Right atrium auricular region (tissue), 2 donors: ENCODE measurements at regions not wholly inside any gene's neighbourhood (a gene's known extent, or its start where the extent isn't known, plus 50 kb on each side); places are given as distances from the start of the nearest gene placed in this dataset.

Experiments
- DNase-seq: peaks from one replicate; pipeline ENCODE4 v3.0.0-alpha.2; 2019; ENCODE audit warnings: low spot score
- H3K27ac ChIP-seq, 2 donors: fragments of 200-600 bp; sonication (generic); 1 replicate in 1 of 2; 2 replicates in 1 of 2; pipeline ENCODE4 v1.5.1; 2016 to 2019
- H3K27me3 ChIP-seq, 2 donors: fragments of 200-600 bp; sonication (generic); one replicate each; pipeline versions ENCODE4 v1.5.1 to v1.6.0; 2017 to 2019
- H3K36me3 ChIP-seq: fragments of 200-600 bp; sonication (generic); one replicate; pipeline ENCODE4 v1.5.1; 2016
- H3K4me1 ChIP-seq, 2 donors: fragments of 200-600 bp; sonication (generic); one replicate each; pipeline versions ENCODE4 v1.5.1 to v1.6.0; 2017 to 2019
- H3K4me3 ChIP-seq, 2 donors: fragments of 200-600 bp; sonication (generic); 1 replicate in 1 of 2; 2 replicates in 1 of 2; pipeline ENCODE4 v1.5.1; 2017 to 2019; ENCODE audit warnings: mild to moderate bottlenecking in 1 of 2, moderate library complexity in 1 of 2
- H3K9me3 ChIP-seq, 2 donors: fragments of 200-600 bp; sonication (generic); one replicate each; pipeline ENCODE4 v1.5.1; 2019
- TF ChIP-seq, protein P1 (sequence below), 2 donors: fragments of 200-600 bp; sonication (generic); IDR thresholded peaks; one replicate each; pipeline ENCODE4 v1.5.1; 2019; ENCODE audit warnings: antibody characterized with exemption in 2 of 2

DNA sequence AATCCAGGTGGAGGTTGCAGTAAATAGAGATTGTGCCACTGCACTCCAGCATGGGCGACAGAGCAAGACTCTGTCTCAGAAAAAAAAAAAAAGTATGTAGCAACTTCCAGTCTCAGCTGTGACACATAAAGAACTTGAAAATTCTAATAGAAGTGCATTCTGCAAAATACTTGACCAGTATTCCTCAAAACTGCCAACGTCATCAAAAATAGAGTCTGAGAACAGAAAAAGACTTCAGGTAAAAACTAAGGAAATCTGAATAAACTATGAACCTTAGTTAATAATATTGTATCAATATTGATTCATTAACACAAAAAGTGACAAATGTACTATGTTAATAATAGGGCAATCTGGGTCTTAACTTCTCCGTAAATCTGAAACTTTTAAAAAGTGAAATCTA is 76.7 kb upstream of the WDR75 start:
- no peak for DNase-seq
- Histone ChIP-seq H3K27ac (no peak overlapping the region), H3K4me3 (no peak overlapping the region), H3K9me3 (no peaks in the 10 kb centered on the region), H3K4me1 (no peaks in the 10 kb centered on the region), H3K36me3 (no peaks in the 10 kb centered on the region), H3K27me3 (no peaks in the 10 kb centered on the region)
- TF ChIP-seq, protein P1, sequence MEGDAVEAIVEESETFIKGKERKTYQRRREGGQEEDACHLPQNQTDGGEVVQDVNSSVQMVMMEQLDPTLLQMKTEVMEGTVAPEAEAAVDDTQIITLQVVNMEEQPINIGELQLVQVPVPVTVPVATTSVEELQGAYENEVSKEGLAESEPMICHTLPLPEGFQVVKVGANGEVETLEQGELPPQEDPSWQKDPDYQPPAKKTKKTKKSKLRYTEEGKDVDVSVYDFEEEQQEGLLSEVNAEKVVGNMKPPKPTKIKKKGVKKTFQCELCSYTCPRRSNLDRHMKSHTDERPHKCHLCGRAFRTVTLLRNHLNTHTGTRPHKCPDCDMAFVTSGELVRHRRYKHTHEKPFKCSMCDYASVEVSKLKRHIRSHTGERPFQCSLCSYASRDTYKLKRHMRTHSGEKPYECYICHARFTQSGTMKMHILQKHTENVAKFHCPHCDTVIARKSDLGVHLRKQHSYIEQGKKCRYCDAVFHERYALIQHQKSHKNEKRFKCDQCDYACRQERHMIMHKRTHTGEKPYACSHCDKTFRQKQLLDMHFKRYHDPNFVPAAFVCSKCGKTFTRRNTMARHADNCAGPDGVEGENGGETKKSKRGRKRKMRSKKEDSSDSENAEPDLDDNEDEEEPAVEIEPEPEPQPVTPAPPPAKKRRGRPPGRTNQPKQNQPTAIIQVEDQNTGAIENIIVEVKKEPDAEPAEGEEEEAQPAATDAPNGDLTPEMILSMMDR (IDR thresholded peaks at IDR 0.05): no peak

DNA sequence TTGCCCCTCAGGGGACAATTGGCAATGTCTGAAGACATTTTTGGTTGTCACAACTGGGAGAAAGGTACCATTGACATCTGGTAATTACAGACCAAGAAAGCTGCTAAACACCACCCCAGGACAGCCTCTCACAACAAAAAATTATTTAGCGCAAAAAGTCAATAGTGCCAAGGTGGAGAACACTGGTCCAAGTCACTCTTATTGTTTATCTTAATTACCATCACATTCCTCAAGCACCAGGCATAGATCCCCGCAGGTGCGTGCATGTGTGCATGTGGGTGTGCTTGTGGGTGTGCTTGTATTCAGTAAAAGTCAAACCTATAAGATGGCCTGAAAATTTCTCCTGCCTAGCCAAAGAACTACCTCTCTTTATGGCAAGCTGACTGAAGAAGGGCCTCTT is 74.9 kb upstream of the WDR75 start:
- no peaks in the 10 kb centered on the region for H3K9me3 ChIP-seq
- no peaks in the 10 kb centered on the region for H3K4me1 ChIP-seq
- H3K27ac ChIP-seq: no peak overlapping the region
- DNase-seq: no peak
- TF ChIP-seq, protein P1 (IDR thresholded peaks at IDR 0.05): no peak
- no peak overlapping the region for H3K4me3 ChIP-seq
- no peaks in the 10 kb centered on the region for H3K27me3 ChIP-seq
- H3K36me3 ChIP-seq: no peaks in the 10 kb centered on the region

DNA sequence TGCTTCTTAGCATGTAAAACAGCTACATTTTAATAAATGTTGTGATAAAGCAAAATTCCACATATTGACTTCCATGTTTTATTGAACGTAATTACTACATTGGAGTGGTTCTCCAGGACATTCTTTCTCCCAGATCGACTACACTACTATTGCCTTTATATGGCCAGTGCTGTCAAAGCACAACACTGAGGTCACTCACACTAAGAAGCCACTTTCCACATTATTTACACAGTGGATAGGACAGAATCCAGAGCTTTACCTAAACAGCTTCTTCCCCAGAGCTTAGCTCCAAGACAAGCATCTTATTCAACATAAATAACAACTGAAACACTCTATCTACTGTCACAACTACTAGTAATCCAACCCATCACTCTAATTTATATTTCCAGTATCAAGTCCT is 73.9 kb upstream of the WDR75 start:
- Histone ChIP-seq H3K4me1 (no peaks in the 10 kb centered on the region), H3K36me3 (no peaks in the 10 kb centered on the region), H3K27ac (no peak overlapping the region), H3K9me3 (no peaks in the 10 kb centered on the region), H3K4me3 (no peak overlapping the region), H3K27me3 (no peaks in the 10 kb centered on the region)
- DNase-seq: no peak
- TF ChIP-seq, protein P1 (IDR thresholded peaks at IDR 0.05): no peak

DNA sequence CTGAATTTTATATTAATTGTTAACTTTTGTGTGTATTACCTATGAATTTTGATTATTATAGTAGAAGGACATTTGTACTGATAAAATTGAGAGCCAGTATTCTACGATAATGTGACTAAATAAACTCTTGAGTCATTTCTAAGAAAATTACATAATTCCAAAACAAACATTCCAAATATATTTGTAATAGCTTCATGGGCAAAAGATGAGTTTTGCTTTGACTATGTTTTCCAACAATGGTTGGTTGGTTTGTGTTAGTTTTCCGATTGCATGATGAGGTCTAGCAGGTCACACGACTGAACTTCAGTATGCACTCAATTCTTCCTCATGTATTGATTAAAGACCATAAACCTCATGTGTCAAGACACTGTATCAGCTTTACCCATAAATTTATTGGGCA is 71.7 kb upstream of the WDR75 start:
- Histone ChIP-seq H3K27ac (no peak overlapping the region), H3K4me1 (no peaks in the 10 kb centered on the region), H3K36me3 (no peaks in the 10 kb centered on the region), H3K27me3 (no peaks in the 10 kb centered on the region), H3K4me3 (no peak overlapping the region), H3K9me3 (no peaks in the 10 kb centered on the region)
- no peak for DNase-seq
- TF ChIP-seq, protein P1 (IDR thresholded peaks at IDR 0.05): no peak

DNA sequence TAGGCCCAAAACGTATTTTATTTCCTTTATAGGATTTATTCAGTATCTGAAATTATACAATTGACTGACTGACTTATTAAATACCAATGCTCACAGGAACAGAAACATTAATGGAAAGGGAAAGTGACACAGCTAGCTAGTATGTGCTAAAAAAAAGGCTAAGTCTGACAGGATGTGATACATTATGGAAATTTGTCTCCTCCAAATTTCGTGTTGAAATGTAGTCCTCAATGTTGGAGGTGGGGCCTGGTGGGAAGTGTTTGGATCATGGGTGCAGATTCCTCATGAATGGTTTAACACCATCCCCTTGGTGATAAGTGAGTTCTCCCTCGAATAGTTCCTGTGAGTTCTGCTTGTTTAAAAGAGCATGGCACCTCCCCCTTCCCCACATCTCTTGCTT is 70.6 kb upstream of the WDR75 start:
- H3K9me3 ChIP-seq: no peaks in the 10 kb centered on the region
- no peaks in the 10 kb centered on the region for H3K36me3 ChIP-seq
- H3K4me3 ChIP-seq: no peak overlapping the region
- no peak for DNase-seq
- TF ChIP-seq, protein P1 (IDR thresholded peaks at IDR 0.05): no peak
- H3K4me1 ChIP-seq: no peaks in the 10 kb centered on the region
- H3K27me3 ChIP-seq: no peaks in the 10 kb centered on the region
- no peak overlapping the region for H3K27ac ChIP-seq

DNA sequence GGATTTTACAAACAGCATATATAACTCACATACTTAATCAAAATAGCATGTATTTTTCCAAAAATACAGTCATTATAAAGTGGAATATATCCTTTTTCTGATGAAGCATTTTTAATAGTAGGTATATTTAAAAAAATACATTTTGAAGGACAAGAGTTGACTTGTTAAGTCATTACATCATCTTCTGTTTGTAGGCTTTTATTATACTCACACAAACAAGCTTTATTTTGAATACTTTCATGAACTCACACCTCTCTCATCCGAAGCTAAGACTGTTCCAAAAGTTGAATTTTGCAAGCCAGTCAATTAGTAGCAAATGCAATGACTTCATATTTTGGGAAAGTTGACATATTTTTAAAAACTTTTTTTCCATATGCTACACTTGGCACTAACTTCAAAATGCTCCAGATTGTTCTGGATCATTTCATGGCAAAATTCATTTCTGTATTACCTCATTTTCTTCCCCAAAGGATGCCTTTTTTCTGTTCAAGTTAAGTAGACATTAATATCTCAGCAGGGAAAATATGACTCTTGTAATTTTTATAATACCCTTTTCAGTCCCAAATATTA is 68.5 kb upstream of the WDR75 start:
- no peaks in the 10 kb centered on the region for H3K4me1 ChIP-seq
- TF ChIP-seq, protein P1 (IDR thresholded peaks at IDR 0.05): no peak
- H3K4me3 ChIP-seq: no peak overlapping the region
- H3K27ac ChIP-seq: no peak overlapping the region
- H3K27me3 ChIP-seq: no peaks in the 10 kb centered on the region
- DNase-seq: no peak
- no peaks in the 10 kb centered on the region for H3K9me3 ChIP-seq
- no peaks in the 10 kb centered on the region for H3K36me3 ChIP-seq
